Vagina (tissue), 2 donors: ENCODE measurements at regions not wholly inside any gene's neighbourhood (a gene's known extent, or its start where the extent isn't known, plus 50 kb on each side); places are given as distances from the start of the nearest gene placed in this dataset.
"Not testable (repeated sequence)": the region's sequence is repeated elsewhere in the genome, so short reads cannot be mapped to it uniquely, and the experiment has no call there.

Source experiments
- POLR2A ChIP-seq, 2 donors: fragments of 450-650 bp; IDR thresholded peaks; one replicate each; pipeline ENCODE4 v1.6.1; 2017; ENCODE audit warnings: antibody characterized with exemption in 2 of 2, mild to moderate bottlenecking in 2 of 2, moderate library complexity in 2 of 2
- TF ChIP-seq, protein P1 (sequence below), 3 experiments: fragments of 450-650 bp in 2 of 3; fragments of 200-600 bp in 1 of 3; sonication (generic) in 1 of 3; IDR thresholded peaks; one replicate each; pipeline ENCODE4 v1.5.1; 2017 to 2019; ENCODE audit warnings: antibody characterized with exemption in 3 of 3, mild to moderate bottlenecking in 2 of 3, moderate library complexity in 2 of 3

GRCh38 chr15:31647337-31647826 lies 320.7 kb downstream of the KLF13 start:
- TF ChIP-seq, protein P1, sequence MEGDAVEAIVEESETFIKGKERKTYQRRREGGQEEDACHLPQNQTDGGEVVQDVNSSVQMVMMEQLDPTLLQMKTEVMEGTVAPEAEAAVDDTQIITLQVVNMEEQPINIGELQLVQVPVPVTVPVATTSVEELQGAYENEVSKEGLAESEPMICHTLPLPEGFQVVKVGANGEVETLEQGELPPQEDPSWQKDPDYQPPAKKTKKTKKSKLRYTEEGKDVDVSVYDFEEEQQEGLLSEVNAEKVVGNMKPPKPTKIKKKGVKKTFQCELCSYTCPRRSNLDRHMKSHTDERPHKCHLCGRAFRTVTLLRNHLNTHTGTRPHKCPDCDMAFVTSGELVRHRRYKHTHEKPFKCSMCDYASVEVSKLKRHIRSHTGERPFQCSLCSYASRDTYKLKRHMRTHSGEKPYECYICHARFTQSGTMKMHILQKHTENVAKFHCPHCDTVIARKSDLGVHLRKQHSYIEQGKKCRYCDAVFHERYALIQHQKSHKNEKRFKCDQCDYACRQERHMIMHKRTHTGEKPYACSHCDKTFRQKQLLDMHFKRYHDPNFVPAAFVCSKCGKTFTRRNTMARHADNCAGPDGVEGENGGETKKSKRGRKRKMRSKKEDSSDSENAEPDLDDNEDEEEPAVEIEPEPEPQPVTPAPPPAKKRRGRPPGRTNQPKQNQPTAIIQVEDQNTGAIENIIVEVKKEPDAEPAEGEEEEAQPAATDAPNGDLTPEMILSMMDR (IDR thresholded peaks at IDR 0.05), result not testable (repeated sequence)
- TF ChIP-seq POLR2A (IDR thresholded peaks at IDR 0.05), result not testable (repeated sequence)
